GM23338 (cell line): ENCODE measurements at regions not wholly inside any gene's neighbourhood (a gene's known extent, or its start where the extent isn't known, plus 50 kb on each side); places are given as distances from the start of the nearest gene placed in this dataset.
"Not testable (repeated sequence)": the region's sequence is repeated elsewhere in the genome, so short reads cannot be mapped to it uniquely, and the experiment has no call there.

Experiments
- ATAC-seq: fragments of 200-7000 bp; cut with Tn5 transposase; 3 replicates; pipeline ENCODE4 v1.9.1; 2020
- DNase-seq: peaks from one replicate; pipeline ENCODE4 v3.0.0-alpha.2; 2015; ENCODE audit warnings: low spot score
- H2AFZ ChIP-seq: fragments of 200-600 bp; sonication (generic); 2 replicates; pipeline ENCODE4 v1.8.0; 2016; ENCODE audit warnings: antibody characterized with exemption, mild to moderate bottlenecking, moderate library complexity
- H3F3A ChIP-seq: fragments of 200-600 bp; sonication (generic); replicated peaks from 2 replicates; pipeline ENCODE4 v1.8.0; 2017; ENCODE audit warnings: antibody characterized with exemption, mixed run types, low read depth
- H3K27ac ChIP-seq: fragments of 200-600 bp; sonication (generic); 2 replicates; pipeline ENCODE4 v1.6.1; 2016; ENCODE audit warnings: low read depth
- H3K27me3 ChIP-seq: fragments of 200-600 bp; sonication (generic); 2 replicates; pipeline ENCODE4 v1.8.0; 2016; ENCODE audit warnings: mild to moderate bottlenecking, mixed run types, moderate library complexity; ENCODE audit not compliant: insufficient read depth
- H3K36me3 ChIP-seq: fragments of 200-600 bp; sonication (generic); 2 replicates; pipeline ENCODE4 v1.8.0; 2016; ENCODE audit warnings: mild to moderate bottlenecking; ENCODE audit not compliant: insufficient read depth
- H3K4me1 ChIP-seq: fragments of 200-600 bp; sonication (generic); 2 replicates; pipeline ENCODE4 v1.8.0; 2016; ENCODE audit warnings: mild to moderate bottlenecking, moderate library complexity; ENCODE audit not compliant: insufficient read depth
- H3K4me2 ChIP-seq: fragments of 200-600 bp; sonication (generic); 2 replicates; pipeline ENCODE4 v1.7.1; 2017; ENCODE audit warnings: mixed run types
- H3K4me3 ChIP-seq: fragments of 200-600 bp; sonication (generic); 2 replicates; pipeline ENCODE4 v1.6.1; 2016; ENCODE audit warnings: mixed run types
- H3K79me2 ChIP-seq: fragments of 200-600 bp; sonication (generic); replicated peaks from 2 replicates; pipeline ENCODE4 v1.8.0; 2017; ENCODE audit warnings: mild to moderate bottlenecking; ENCODE audit not compliant: insufficient read depth
- H3K9me2 ChIP-seq: fragments of 200-600 bp; sonication (generic); 2 replicates; pipeline ENCODE4 v1.8.0; 2017; ENCODE audit not compliant: insufficient read depth
- H4K20me1 ChIP-seq: fragments of 200-600 bp; sonication (generic); replicated peaks from 2 replicates; pipeline ENCODE4 v1.8.0; 2017; ENCODE audit warnings: mild to moderate bottlenecking; ENCODE audit not compliant: insufficient read depth
- H3K27ac Mint-ChIP-seq: 2 replicates; pipeline ENCODE4 v1.8.0; 2020; ENCODE audit warnings: inconsistent platforms, mild to moderate bottlenecking, moderate library complexity, mixed read lengths
- H3K27me3 Mint-ChIP-seq: 3 replicates; pipeline ENCODE4 v1.8.0; 2022; ENCODE audit warnings: low read depth, mild to moderate bottlenecking, moderate library complexity, mixed read lengths, inconsistent platforms; ENCODE audit not compliant: insufficient read depth, poor library complexity
- H3K36me3 Mint-ChIP-seq: 3 replicates; pipeline ENCODE4 v1.8.0; 2021; ENCODE audit warnings: low read depth, mild to moderate bottlenecking, inconsistent platforms, moderate library complexity, mixed read lengths
- H3K4me1 Mint-ChIP-seq: 3 replicates; pipeline ENCODE4 v1.8.0; 2020; ENCODE audit warnings: mild to moderate bottlenecking, inconsistent platforms, mixed read lengths
- H3K4me3 Mint-ChIP-seq: 3 replicates; pipeline ENCODE4 v1.8.0; 2021; ENCODE audit warnings: moderate library complexity, mild to moderate bottlenecking, inconsistent platforms, mixed read lengths
- H3K9me3 Mint-ChIP-seq: 3 replicates; pipeline ENCODE4 v1.8.0; 2020; ENCODE audit warnings: moderate library complexity, mild to moderate bottlenecking, inconsistent platforms, mixed read lengths
- CTCF ChIP-seq, 2 experiments: fragments of 200-600 bp in 1 of 2; sonication (generic) in 1 of 2; conservative IDR thresholded peaks; 2 replicates each; pipeline versions ENCODE4 v1.5.1 to v1.6.1; 2016 to 2017; ENCODE audit warnings: antibody characterized with exemption in 2 of 2, low read depth in 2 of 2, mild to moderate bottlenecking in 2 of 2, moderate library complexity in 1 of 2
- ETS1 ChIP-seq: IDR thresholded peaks from 2 replicates; pipeline ENCODE4 v1.6.1; 2016; ENCODE audit warnings: antibody characterized with exemption
- EZH2phosphoT487 ChIP-seq: fragments of 200-600 bp; sonication (generic); IDR thresholded peaks from one replicate; pipeline ENCODE4 v1.8.1; 2018; ENCODE audit warnings: antibody characterized with exemption; ENCODE audit not compliant: unreplicated experiment
- POLR2AphosphoS5 ChIP-seq: IDR thresholded peaks from 2 replicates; pipeline ENCODE4 v1.6.1; 2016; ENCODE audit warnings: antibody characterized with exemption, low read depth
- ZNF114 ChIP-seq: fragments of 250-450 bp; sonication (Bioruptor Pico); IDR thresholded peaks from 2 replicates; pipeline ENCODE4 v1.5.0; 2020; ENCODE audit warnings: mild to moderate bottlenecking, moderate library complexity

- Histone ChIP-seq H3F3A (no peaks in the 10 kb centered on the region), H3K9me2 (no peaks in the 10 kb centered on the region), H3K4me1 (peaks cover 8% of the 10 kb centered on the region; the same call in 1 of the 2 replicates), H3K4me3 (no peak overlapping the region), H4K20me1 (no peaks in the 10 kb centered on the region), H2AFZ (no peak overlapping the region; the same call in 1 of the 2 replicates), H3K4me2 (no peak overlapping the region), H3K27me3 (no peaks in the 10 kb centered on the region), H3K79me2 (no peaks in the 10 kb centered on the region), H3K27ac (no peak overlapping the region), H3K36me3 (no peaks in the 10 kb centered on the region)
- ATAC-seq (peak; percentile 77), DNase-seq (peak; percentile 47)
- H3K4me3 Mint-ChIP-seq: no peak overlapping the region
- peaks cover 6% of the 10 kb centered on the region; the same call in 1 of the 3 replicates for H3K9me3 Mint-ChIP-seq
- H3K27me3 Mint-ChIP-seq: peaks cover 2% of the 10 kb centered on the region
- 0 out of 3 replicates have a peak, but pooled peaks cover 6% of the 10 kb centered on the region for H3K36me3 Mint-ChIP-seq
- TF ChIP-seq EZH2phosphoT487 (no peak), ZNF114 (CRISPR knock-in tag) (no peak), POLR2AphosphoS5 (no peak), CTCF (conservative IDR thresholded peaks at IDR 0.05; ENCODE audit: low read depth in 2 of 2) (peak in 1 of 2 experiments; percentile 38; a peak in 2 of 4 replicates), ETS1 (no peak)
- peaks cover 9% of the 10 kb centered on the region; the same call in 2 of the 3 replicates for H3K4me1 Mint-ChIP-seq
- no peak overlapping the region for H3K27ac Mint-ChIP-seq
Observed at GRCh38 chr2:35495182-35495581, 860.4 kb upstream of the CRIM1 start.

- H3K27me3 Mint-ChIP-seq, ATAC-seq, H3K4me3 ChIP-seq, H3K4me2 ChIP-seq, H3K79me2 ChIP-seq, H3K4me1 Mint-ChIP-seq, H3K27ac Mint-ChIP-seq, H3K36me3 ChIP-seq, H3K4me1 ChIP-seq, H3K9me2 ChIP-seq, H3K27me3 ChIP-seq, DNase-seq, H3F3A ChIP-seq, H3K4me3 Mint-ChIP-seq, H2AFZ ChIP-seq, H4K20me1 ChIP-seq, H3K27ac ChIP-seq: not testable (repeated sequence)
- H3K9me3 Mint-ChIP-seq: peaks cover 36% of the 10 kb centered on the region
- peaks cover 20% of the 10 kb centered on the region; the same call in 2 of the 3 replicates for H3K36me3 Mint-ChIP-seq
- 0 out of 4 replicates have a peak, but pooled peaks of 1 of the 2 experiments have one; percentile 11 for TF ChIP-seq CTCF (conservative IDR thresholded peaks at IDR 0.05; ENCODE audit: low read depth in 2 of 2)
Observed at GRCh38 chr2:35478121-35478520, 877.5 kb upstream of the CRIM1 start.
